GM10266 (cell line): ENCODE measurements at regions not wholly inside any gene's neighbourhood (a gene's known extent, or its start where the extent isn't known, plus 50 kb on each side); places are given as distances from the start of the nearest gene placed in this dataset.
"Not testable (repeated sequence)": the region's sequence is repeated elsewhere in the genome, so short reads cannot be mapped to it uniquely, and the experiment has no call there.

ENCODE experiments used
- DNase-seq: peaks from one replicate; pipeline ENCODE4 v3.0.0; 2012; ENCODE audit errors: extremely low spot score
- CTCF ChIP-seq: IDR thresholded peaks from 2 replicates; pipeline ENCODE4 v1.5.1; 2012; ENCODE audit warnings: mild to moderate bottlenecking, low read depth; ENCODE audit not compliant: control insufficient read depth, insufficient read depth; ENCODE audit errors: missing control alignments

GRCh38 chr3:187484547-187485295, 116.5 kb downstream of the RTP4 start:
- no peak for DNase-seq
- TF ChIP-seq CTCF, result no peak

- no peak for TF ChIP-seq CTCF
- DNase-seq, result no peak
Measured at GRCh38 chr3:187481426-187481825, 113.2 kb downstream of the RTP4 start.

GRCh38 chr3:187475613-187476012, 107.4 kb downstream of the RTP4 start:
- DNase-seq, result not testable (repeated sequence)

- TF ChIP-seq CTCF, result no peak
- DNase-seq, result no peak
Measured at GRCh38 chr3:187473778-187474406, 105.7 kb downstream of the RTP4 start.

- not testable (repeated sequence) for DNase-seq
Measured at GRCh38 chr3:187466306-187466705, 98.1 kb downstream of the RTP4 start.

- no peak for TF ChIP-seq CTCF
- no peak for DNase-seq
Measured at GRCh38 chr3:187465503-187465902, 97.3 kb downstream of the RTP4 start.

- no peak for DNase-seq
Measured at GRCh38 chr3:187464682-187465081, 96.5 kb downstream of the RTP4 start.

GRCh38 chr3:187458921-187459320, 90.7 kb downstream of the RTP4 start:
- no peak for DNase-seq

More at GRCh38 chr3:187464682-187465081, 96.5 kb downstream of the RTP4 start:
- TF ChIP-seq CTCF, result no peak

More at GRCh38 chr3:187458921-187459320, 90.7 kb downstream of the RTP4 start:
- TF ChIP-seq CTCF, result no peak
